A549 (cell line): ENCODE measurements at regions not wholly inside any gene's neighbourhood (a gene's known extent, or its start where the extent isn't known, plus 50 kb on each side); places are given as distances from the start of the nearest gene placed in this dataset.
"Not testable (repeated sequence)": the region's sequence is repeated elsewhere in the genome, so short reads cannot be mapped to it uniquely, and the experiment has no call there.

Experiments used
- ATAC-seq, 2 experiments: fragments of 200-7000 bp in 1 of 2; fragments of >200 bp in 1 of 2; cut with Nextera tagmentation in 1 of 2; cut with Tn5 transposase in 1 of 2; 3 replicates each; pipeline versions ENCODE4 v1.8.0 to v1.9.1; 2018 to 2020; ENCODE audit warnings: mild to moderate bottlenecking in 1 of 2, moderate library complexity in 1 of 2
- CTCF ChIA-PET: fragments of 300-600 bp; sonication (Branson Sonifier 250); formaldehyde crosslinking; extraction: SDS; loops from one replicate; lab custom pipeline; 2021; ENCODE audit warnings: antibody characterized with exemption, inconsistent platforms; lab: Yijun Ruan, JAX
- POLR2A ChIA-PET: fragments of 350-600 bp; formaldehyde crosslinking; extraction: SDS; loops from one replicate; lab custom pipeline; 2021; ENCODE audit warnings: antibody characterized with exemption, inconsistent platforms; lab: Yijun Ruan, JAX
- DNase-seq, 2 experiments: peaks; one replicate each; pipeline versions ENCODE4 v3.0.0 to v3.0.0-alpha.2; 2011 to 2016; ENCODE audit warnings: low read depth in 1 of 2, low spot score in 1 of 2
- FAIRE-seq: peaks from 2 replicates; lab custom pipeline; 2011; peaks lifted over from hg19 to GRCh38; lab: Jason Lieb, UNC
- H3K27ac ChIP-seq, 2 experiments: fragments of >200 bp; sonication (Bioruptor Twin); formaldehyde crosslinking; 3 replicates each; pipeline ENCODE4 v1.5.1; 2016 to 2017
- H3K4me1 ChIP-seq: fragments of >200 bp; sonication (Bioruptor Twin); formaldehyde crosslinking; 3 replicates; pipeline ENCODE4 v1.6.1; 2016
- H3K4me2 ChIP-seq: fragments of >200 bp; sonication (Bioruptor Twin); formaldehyde crosslinking; 3 replicates; pipeline ENCODE4 v1.6.1; 2016
- H3K4me3 ChIP-seq: fragments of >200 bp; sonication (Bioruptor Twin); formaldehyde crosslinking; 3 replicates; pipeline ENCODE4 v1.5.1; 2016
- H3K9me3 ChIP-seq: fragments of >200 bp; sonication (Bioruptor Twin); formaldehyde crosslinking; 3 replicates; pipeline ENCODE4 v1.6.1; 2016
- CHD2 ChIP-seq: fragments of 150-350 bp; IDR thresholded peaks from 2 replicates; pipeline ENCODE4 v1.6.1; 2014; ENCODE audit warnings: low read length; ENCODE audit not compliant: partially characterized antibody
- EHF ChIP-seq: fragments of 250-450 bp; sonication (Bioruptor Pico); IDR thresholded peaks from 2 replicates; pipeline ENCODE4 v1.5.0; 2020; ENCODE audit warnings: mild to moderate bottlenecking
- EP300 ChIP-seq, 2 experiments: fragments of >200 bp; sonication (Bioruptor Twin); formaldehyde crosslinking; IDR thresholded peaks; 2 replicates in 1 of 2; 3 replicates in 1 of 2; pipeline ENCODE4 v1.6.1; 2016 to 2017
- FOSB ChIP-seq: fragments of 250-450 bp; sonication (Bioruptor Pico); IDR thresholded peaks from 2 replicates; pipeline ENCODE4 v1.5.0; 2020; ENCODE audit warnings: mild to moderate bottlenecking, moderate library complexity
- FOSL2 ChIP-seq, 2 experiments: fragments of 450-650 bp in 1 of 2; fragments of >200 bp in 1 of 2; sonication (Bioruptor Twin) in 1 of 2; formaldehyde crosslinking; IDR thresholded peaks; 2 replicates each; pipeline versions ENCODE4 v1.5.0 to v1.6.1; 2016 to 2020; ENCODE audit warnings: mild to moderate bottlenecking in 1 of 2, moderate library complexity in 1 of 2
- FOXS1 ChIP-seq: fragments of 250-450 bp; sonication (Bioruptor Pico); IDR thresholded peaks from 2 replicates; pipeline ENCODE4 v1.5.0; 2020; ENCODE audit warnings: mild to moderate bottlenecking, moderate library complexity
- GATA3 ChIP-seq: IDR thresholded peaks from 2 replicates; pipeline ENCODE4 v1.6.1; 2012; ENCODE audit warnings: borderline replicate concordance
- HEYL ChIP-seq: fragments of 250-450 bp; sonication (Bioruptor Pico); IDR thresholded peaks from 2 replicates; pipeline ENCODE4 v1.8.0; 2021; ENCODE audit warnings: mild to moderate bottlenecking, moderate library complexity
- HOXB13 ChIP-seq: fragments of 250-450 bp; sonication (Bioruptor Pico); IDR thresholded peaks from 2 replicates; pipeline ENCODE4 v1.5.0; 2020; ENCODE audit warnings: low read depth, mild to moderate bottlenecking, moderate library complexity
- JUN ChIP-seq, 2 experiments: fragments of >200 bp; sonication (Bioruptor Twin); formaldehyde crosslinking; IDR thresholded peaks; 2 replicates in 1 of 2; 3 replicates in 1 of 2; pipeline ENCODE4 v1.6.1; 2016 to 2017
- KDM1A ChIP-seq: fragments of 200-600 bp; sonication (generic); IDR thresholded peaks from 2 replicates; pipeline ENCODE4 v1.6.1; 2016; ENCODE audit warnings: low read depth, mild to moderate bottlenecking
- KDM5A ChIP-seq: fragments of 200-600 bp; sonication (generic); IDR thresholded peaks from 2 replicates; pipeline ENCODE4 v1.6.1; 2016; ENCODE audit warnings: antibody characterized with exemption, mild to moderate bottlenecking
- MAZ ChIP-seq: fragments of 150-350 bp; IDR thresholded peaks from 2 replicates; pipeline ENCODE4 v1.6.1; 2014; ENCODE audit warnings: antibody characterized with exemption, low read depth, low read length, borderline replicate concordance
- PBX3 ChIP-seq: IDR thresholded peaks from 2 replicates; pipeline ENCODE4 v1.6.1; 2012
- POLR2A ChIP-seq: IDR thresholded peaks from 2 replicates; pipeline ENCODE4 v1.6.1; 2012; ENCODE audit warnings: mild to moderate bottlenecking, low read length
- RAD21 ChIP-seq, 2 experiments: fragments of >200 bp in 1 of 2; sonication (Bioruptor Twin) in 1 of 2; formaldehyde crosslinking in 1 of 2; IDR thresholded peaks in 1 of 2; conservative IDR thresholded peaks in 1 of 2; 2 replicates in 1 of 2; 3 replicates in 1 of 2; pipeline ENCODE4 v1.6.1; 2012 to 2018; ENCODE audit warnings: inconsistent platforms in 1 of 2
- SREBF2 ChIP-seq: fragments of 450-650 bp; IDR thresholded peaks from 2 replicates; pipeline ENCODE4 v1.6.1; 2014; ENCODE audit warnings: mild to moderate bottlenecking, moderate library complexity
- TFCP2L1 ChIP-seq: fragments of 250-450 bp; sonication (Bioruptor Pico); IDR thresholded peaks from 2 replicates; pipeline ENCODE4 v1.5.0; 2021; ENCODE audit warnings: mild to moderate bottlenecking
- TP53 ChIP-seq: fragments of 250-450 bp; sonication (Bioruptor Pico); IDR thresholded peaks from 2 replicates; pipeline ENCODE4 v1.5.0; 2021; ENCODE audit warnings: mild to moderate bottlenecking, moderate library complexity
- ZSCAN20 ChIP-seq: fragments of 250-450 bp; sonication (Bioruptor Pico); IDR thresholded peaks from 2 replicates; pipeline ENCODE4 v1.8.0; 2022; ENCODE audit warnings: mild to moderate bottlenecking, moderate library complexity
- WGBS: methylation state at CpG from one replicate; pipeline ENCODE4 v1.1.6; 2017; ENCODE audit errors: missing lambda C conversion rate; 5-methylcytosine and 5-hydroxymethylcytosine counted together
- TF ChIP-seq, protein P1 (sequence below): fragments of 250-450 bp; sonication (Bioruptor Pico); IDR thresholded peaks from 2 replicates; pipeline ENCODE4 v1.5.0; 2021; ENCODE audit warnings: mild to moderate bottlenecking, moderate library complexity, borderline replicate concordance
- TF ChIP-seq, protein P2 (sequence below): fragments of 450-650 bp; IDR thresholded peaks from 2 replicates; pipeline ENCODE4 v1.6.1; 2014; ENCODE audit warnings: antibody characterized with exemption

DNA sequence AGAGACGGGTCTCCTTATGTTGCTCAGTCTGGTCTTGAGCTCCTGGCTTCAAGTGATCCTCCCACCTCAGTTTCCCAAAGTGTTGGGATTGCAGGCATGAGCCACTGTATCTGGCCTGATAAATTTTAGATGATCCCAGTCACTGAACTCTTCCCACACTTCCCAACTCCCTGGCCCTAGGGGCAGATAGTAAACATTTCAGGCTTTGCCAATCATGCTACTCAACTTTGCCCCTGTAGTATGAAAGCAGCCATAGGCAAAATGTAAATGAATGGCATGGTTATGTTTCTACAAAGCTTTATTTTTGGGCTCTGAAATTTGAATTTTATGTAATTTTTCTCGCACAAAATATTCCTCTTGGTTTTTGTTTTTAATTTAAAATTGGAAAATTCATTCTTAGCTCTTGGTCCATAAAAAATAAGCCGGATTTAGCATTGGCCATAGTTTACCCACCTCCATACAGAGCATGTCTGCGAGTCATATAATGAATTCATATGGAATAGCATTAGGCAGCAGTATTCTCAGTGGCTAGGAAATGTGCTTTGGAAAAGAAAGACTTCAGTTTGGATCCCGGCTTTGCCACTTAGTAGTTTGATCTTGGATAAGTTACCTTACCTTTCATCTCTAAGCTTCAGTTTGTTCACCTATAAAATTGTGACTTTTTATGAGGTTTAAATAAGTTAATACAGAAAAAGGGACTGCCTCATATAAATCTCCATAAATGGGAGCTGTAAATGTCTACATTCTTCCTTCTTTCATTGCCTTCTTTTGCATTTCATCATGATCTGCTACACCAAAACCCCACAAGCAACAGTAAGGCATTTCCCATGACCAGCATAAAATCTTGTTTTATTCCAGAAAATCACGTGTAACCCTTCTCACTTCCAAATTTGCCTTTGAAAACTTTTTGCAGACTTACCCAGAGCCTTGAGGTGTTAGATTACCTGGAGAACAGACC lies 360.3 kb upstream of the TPM1 start:
- ChIA-PET CTCF (interaction anchor here (1.0 to 1.8 kb wide), 4 partner anchors 25 to 64 kb away, joined by 3 to 5 read pairs (median 4); no protein-coding TSS in a partner anchor), POLR2A (no interaction called here)
- TF ChIP-seq EHF (CRISPR knock-in tag) (no peak), HOXB13 (CRISPR knock-in tag) (no peak), SREBF2 (no peak), KDM5A (no peak), FOSL2 (IDR thresholded peaks at IDR 0.05) (no peak), FOSL2 (CRISPR knock-in tag; IDR thresholded peaks at IDR 0.05) (no peak), PBX3 (no peak), FOSB (CRISPR knock-in tag) (no peak), TP53 (CRISPR knock-in tag) (no peak), RAD21 (conservative IDR thresholded peaks at IDR 0.05 in 1 of 2, IDR thresholded peaks at IDR 0.05 in 1 of 2) (no peak), FOXS1 (CRISPR knock-in tag) (no peak), MAZ (no peak)
- Histone ChIP-seq H3K4me2 (no peak overlapping the region), H3K27ac (no peak overlapping the region), H3K4me1 (no peaks in the 10 kb centered on the region), H3K9me3 (no peaks in the 10 kb centered on the region), H3K4me3 (no peak overlapping the region)
- DNase-seq (no peak), ATAC-seq (no peak), FAIRE-seq (no peak)
- 80% methylated on average over 6 of the region's 6 CpGs for WGBS

DNA sequence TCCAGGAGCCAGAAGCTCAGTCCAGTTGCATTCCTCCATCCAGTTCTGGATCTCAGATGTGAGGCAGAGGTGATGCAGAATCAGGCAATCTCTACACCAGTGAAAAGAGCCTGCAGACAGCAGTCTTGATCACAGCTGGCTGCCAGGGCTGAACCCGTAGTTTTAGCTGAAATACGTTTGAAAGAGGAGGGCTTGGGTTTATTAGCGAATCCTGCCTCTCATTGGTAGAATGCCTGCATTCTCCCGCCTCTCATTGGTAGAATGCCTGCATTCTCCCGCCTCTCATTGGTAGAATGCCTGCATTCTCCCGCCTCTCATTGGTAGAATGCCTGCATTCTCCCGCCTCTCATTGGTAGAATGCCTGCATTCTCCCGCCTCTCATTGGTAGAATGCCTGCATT lies 359.4 kb upstream of the TPM1 start:
- FAIRE-seq, ATAC-seq, DNase-seq, POLR2A ChIA-PET, H3K9me3 ChIP-seq, H3K4me2 ChIP-seq, H3K4me1 ChIP-seq, H3K27ac ChIP-seq, H3K4me3 ChIP-seq: not testable (repeated sequence)
- 80% methylated on average over 8 of the region's 8 CpGs for WGBS
- CTCF ChIA-PET, result interaction anchor here (1.4 to 1.8 kb wide), 4 partner anchors 11 to 623 kb away, joined by 4 to 6 read pairs (median 4); partner anchors contain the start of gene VPS13C

- FAIRE-seq (no peak), DNase-seq (no peak), ATAC-seq (no peak)
- H3K4me1 ChIP-seq, result no peaks in the 10 kb centered on the region
- CTCF ChIA-PET, result interaction anchor here (0.6 to 1.7 kb wide), 7 partner anchors 12 to 624 kb away, joined by 3 to 6 read pairs (median 3); partner anchors contain the start of gene VPS13C
- H3K27ac ChIP-seq, result no peak overlapping the region
- WGBS, result 96% methylated on average over 7 of the region's 7 CpGs
- H3K9me3 ChIP-seq, result no peaks in the 10 kb centered on the region
- no peak overlapping the region for H3K4me3 ChIP-seq
- TF ChIP-seq KDM1A (no peak), POLR2A (no peak), GATA3 (no peak), MAZ (no peak), EP300 (IDR thresholded peaks at IDR 0.05) (no peak), ZSCAN20 (no peak), TFCP2L1 (no peak), CHD2 (no peak), HEYL (CRISPR knock-in tag) (no peak), JUN (IDR thresholded peaks at IDR 0.05) (no peak), FOXS1 (CRISPR knock-in tag) (no peak)
- TF ChIP-seq, protein P1, sequence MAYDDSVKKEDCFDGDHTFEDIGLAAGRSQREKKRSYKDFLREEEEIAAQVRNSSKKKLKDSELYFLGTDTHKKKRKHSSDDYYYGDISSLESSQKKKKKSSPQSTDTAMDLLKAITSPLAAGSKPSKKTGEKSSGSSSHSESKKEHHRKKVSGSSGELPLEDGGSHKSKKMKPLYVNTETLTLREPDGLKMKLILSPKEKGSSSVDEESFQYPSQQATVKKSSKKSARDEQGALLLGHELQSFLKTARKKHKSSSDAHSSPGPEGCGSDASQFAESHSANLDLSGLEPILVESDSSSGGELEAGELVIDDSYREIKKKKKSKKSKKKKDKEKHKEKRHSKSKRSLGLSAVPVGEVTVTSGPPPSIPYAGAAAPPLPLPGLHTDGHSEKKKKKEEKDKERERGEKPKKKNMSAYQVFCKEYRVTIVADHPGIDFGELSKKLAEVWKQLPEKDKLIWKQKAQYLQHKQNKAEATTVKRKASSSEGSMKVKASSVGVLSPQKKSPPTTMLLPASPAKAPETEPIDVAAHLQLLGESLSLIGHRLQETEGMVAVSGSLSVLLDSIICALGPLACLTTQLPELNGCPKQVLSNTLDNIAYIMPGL (CRISPR knock-in tag), result no peak
- TF ChIP-seq, protein P2, sequence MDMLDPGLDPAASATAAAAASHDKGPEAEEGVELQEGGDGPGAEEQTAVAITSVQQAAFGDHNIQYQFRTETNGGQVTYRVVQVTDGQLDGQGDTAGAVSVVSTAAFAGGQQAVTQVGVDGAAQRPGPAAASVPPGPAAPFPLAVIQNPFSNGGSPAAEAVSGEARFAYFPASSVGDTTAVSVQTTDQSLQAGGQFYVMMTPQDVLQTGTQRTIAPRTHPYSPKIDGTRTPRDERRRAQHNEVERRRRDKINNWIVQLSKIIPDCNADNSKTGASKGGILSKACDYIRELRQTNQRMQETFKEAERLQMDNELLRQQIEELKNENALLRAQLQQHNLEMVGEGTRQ, result no peak
- no peak overlapping the region for H3K4me2 ChIP-seq
- POLR2A ChIA-PET, result no interaction called here
These were observed 358.3 kb upstream of the TPM1 start for GRCh38 chr15:62684123-62684808.
